Upper lobe of left lung (tissue), 6 donors: ENCODE measurements at regions not wholly inside any gene's neighbourhood (a gene's known extent, or its start where the extent isn't known, plus 50 kb on each side); places are given as distances from the start of the nearest gene placed in this dataset.

Experiments
- ATAC-seq, 2 donors: fragments of 200-7000 bp; cut with Tn5 transposase; one replicate each; pipeline ENCODE4 v1.9.1; 2022; ENCODE audit warnings: mild to moderate bottlenecking in 2 of 2, moderate library complexity in 2 of 2; ENCODE audit not compliant: low FRiP score in 2 of 2
- DNase-seq, 2 donors: peaks; one replicate each; pipeline ENCODE4 v3.0.0-alpha.2; 2019 to 2020
- H3K27ac ChIP-seq, 4 donors: fragments of 200-600 bp; sonication (generic); one replicate each; pipeline ENCODE4 v1.5.1; 2016 to 2019
- H3K27me3 ChIP-seq, 4 donors: fragments of 200-600 bp; sonication (generic); one replicate each; pipeline ENCODE4 v1.5.1; 2017 to 2019
- H3K36me3 ChIP-seq, 4 donors: fragments of 200-600 bp; sonication (generic); one replicate each; pipeline ENCODE4 v1.5.1; 2016 to 2019
- H3K4me1 ChIP-seq, 4 donors: fragments of 200-600 bp; sonication (generic); one replicate each; pipeline ENCODE4 v1.5.1; 2018 to 2019
- H3K4me3 ChIP-seq, 4 donors: fragments of 200-600 bp; sonication (generic); one replicate each; pipeline ENCODE4 v1.5.1; 2017 to 2019; ENCODE audit warnings: mild to moderate bottlenecking in 2 of 4, moderate library complexity in 1 of 4
- H3K9me3 ChIP-seq, 4 donors: fragments of 200-600 bp; sonication (generic); one replicate each; pipeline ENCODE4 v1.5.1; 2018 to 2019
- CTCF ChIP-seq, 6 experiments: fragments of 450-650 bp in 4 of 6; fragments of 200-600 bp in 2 of 6; sonication (generic) in 2 of 6; IDR thresholded peaks; one replicate each; pipeline ENCODE4 v1.5.1; 2016 to 2019; ENCODE audit warnings: antibody characterized with exemption in 6 of 6
- EP300 ChIP-seq, 4 donors: sonication (generic); formaldehyde crosslinking; IDR thresholded peaks; one replicate each; pipeline ENCODE4 v1.5.1; 2017; ENCODE audit warnings: antibody characterized with exemption in 4 of 4, control low read depth in 2 of 4
- POLR2A ChIP-seq, 4 donors: fragments of 450-650 bp; IDR thresholded peaks; one replicate each; pipeline ENCODE4 v1.5.1; 2016 to 2017; ENCODE audit warnings: antibody characterized with exemption in 4 of 4, mild to moderate bottlenecking in 2 of 4
- POLR2AphosphoS5 ChIP-seq, 2 donors: sonication (generic); formaldehyde crosslinking; IDR thresholded peaks; one replicate each; pipeline ENCODE4 v1.5.1; 2017; ENCODE audit warnings: antibody characterized with exemption in 2 of 2
- WGBS, 2 donors: methylation state at CpG; one replicate each; pipeline ENCODE4 v1.1.5; 2017 to 2018; 5-methylcytosine and 5-hydroxymethylcytosine counted together
- donor health status: DM: no; HTN: no; CAD: no; lungs with moderate emphysema.
- donor health status: DM: no; HTN: yes; CAD: no; lungs with severe emphysema.

GRCh38 chr1:4126251-4126650 lies 226.2 kb upstream of the C1orf174 start:
- WGBS, 2 donors, result 76 to 78% methylated on average over 9 of the region's 9 CpGs
- Histone ChIP-seq H3K9me3 (no peaks in the 10 kb centered on the region), H3K4me1 (no peaks in the 10 kb centered on the region), H3K36me3 (no peaks in the 10 kb centered on the region), H3K27ac (no peak overlapping the region), H3K27me3 (no peaks in the 10 kb centered on the region), H3K4me3 (no peak overlapping the region)
- ATAC-seq (no peak), DNase-seq (no peak)
- TF ChIP-seq EP300 (IDR thresholded peaks at IDR 0.05) (no peak), POLR2A (IDR thresholded peaks at IDR 0.05) (no peak), CTCF (IDR thresholded peaks at IDR 0.05) (no peak), POLR2AphosphoS5 (IDR thresholded peaks at IDR 0.05) (no peak)

- no peaks in the 10 kb centered on the region for H3K4me1 ChIP-seq
- TF ChIP-seq CTCF (IDR thresholded peaks at IDR 0.05) (no peak), EP300 (IDR thresholded peaks at IDR 0.05) (no peak), POLR2AphosphoS5 (IDR thresholded peaks at IDR 0.05) (no peak), POLR2A (IDR thresholded peaks at IDR 0.05) (no peak)
- no peaks in the 10 kb centered on the region for H3K36me3 ChIP-seq
- no peak for ATAC-seq
- H3K27me3 ChIP-seq, result no peaks in the 10 kb centered on the region
- no peak overlapping the region for H3K4me3 ChIP-seq
- H3K9me3 ChIP-seq, result no peaks in the 10 kb centered on the region
- DNase-seq, result peak in 1 of 2 donors; percentile 55
- 82 to 87% methylated on average over 18 to 20 of the region's 20 CpGs for WGBS, 2 donors
- H3K27ac ChIP-seq, result no peak overlapping the region
These were observed 226.9 kb upstream of the C1orf174 start for GRCh38 chr1:4126731-4127591.

- H3K9me3 ChIP-seq, result no peaks in the 10 kb centered on the region
- H3K4me3 ChIP-seq, result no peak overlapping the region
- no peak for DNase-seq
- no peak for ATAC-seq
- H3K27me3 ChIP-seq, result no peaks in the 10 kb centered on the region
- no peaks in the 10 kb centered on the region for H3K4me1 ChIP-seq
- TF ChIP-seq POLR2AphosphoS5 (IDR thresholded peaks at IDR 0.05) (no peak), EP300 (IDR thresholded peaks at IDR 0.05) (no peak), POLR2A (IDR thresholded peaks at IDR 0.05) (no peak), CTCF (IDR thresholded peaks at IDR 0.05) (no peak)
- H3K27ac ChIP-seq, result no peak overlapping the region
- 81 to 84% methylated on average over 21 to 23 of the region's 23 CpGs for WGBS, 2 donors
- no peaks in the 10 kb centered on the region for H3K36me3 ChIP-seq
These were observed 227.6 kb upstream of the C1orf174 start for GRCh38 chr1:4127592-4128140.

GRCh38 chr1:4128616-4129015 lies 228.5 kb upstream of the C1orf174 start:
- no peak overlapping the region for H3K4me3 ChIP-seq
- H3K36me3 ChIP-seq, result no peaks in the 10 kb centered on the region
- WGBS, 2 donors, result 93 to 95% methylated on average over 12 to 20 of the region's 20 CpGs
- DNase-seq (peak in 1 of 2 donors; percentile 62), ATAC-seq (peak in 1 of 2 donors; percentile 23)
- no peaks in the 10 kb centered on the region for H3K27me3 ChIP-seq
- H3K4me1 ChIP-seq, result no peaks in the 10 kb centered on the region
- TF ChIP-seq POLR2A (IDR thresholded peaks at IDR 0.05) (no peak), EP300 (IDR thresholded peaks at IDR 0.05) (no peak), CTCF (IDR thresholded peaks at IDR 0.05) (no peak), POLR2AphosphoS5 (IDR thresholded peaks at IDR 0.05) (no peak)
- H3K27ac ChIP-seq, result no peak overlapping the region
- H3K9me3 ChIP-seq, result no peaks in the 10 kb centered on the region
